ENCODE measurements at regions not wholly inside any gene's neighbourhood (a gene's known extent, or its start where the extent isn't known, plus 50 kb on each side); places are given as distances from the start of the nearest gene placed in this dataset.

GRCh38 chr4:151998723-151999122 is 237.9 kb upstream of the GATB start:
- no peak overlapping the region for H2AFZ ChIP-seq (ENCODE audit: low read length)
- H3K27me3 ChIP-seq (ENCODE audit: insufficient read depth, low read length, poor library complexity, severe bottlenecking): no peaks in the 10 kb centered on the region
- no peaks in the 10 kb centered on the region for H3K36me3 ChIP-seq (ENCODE audit: insufficient read depth, low read length)
- H3K9me2 ChIP-seq (replicated peaks; ENCODE audit: low read depth, low read length): no peaks in the 10 kb centered on the region
- TF ChIP-seq, protein P1, sequence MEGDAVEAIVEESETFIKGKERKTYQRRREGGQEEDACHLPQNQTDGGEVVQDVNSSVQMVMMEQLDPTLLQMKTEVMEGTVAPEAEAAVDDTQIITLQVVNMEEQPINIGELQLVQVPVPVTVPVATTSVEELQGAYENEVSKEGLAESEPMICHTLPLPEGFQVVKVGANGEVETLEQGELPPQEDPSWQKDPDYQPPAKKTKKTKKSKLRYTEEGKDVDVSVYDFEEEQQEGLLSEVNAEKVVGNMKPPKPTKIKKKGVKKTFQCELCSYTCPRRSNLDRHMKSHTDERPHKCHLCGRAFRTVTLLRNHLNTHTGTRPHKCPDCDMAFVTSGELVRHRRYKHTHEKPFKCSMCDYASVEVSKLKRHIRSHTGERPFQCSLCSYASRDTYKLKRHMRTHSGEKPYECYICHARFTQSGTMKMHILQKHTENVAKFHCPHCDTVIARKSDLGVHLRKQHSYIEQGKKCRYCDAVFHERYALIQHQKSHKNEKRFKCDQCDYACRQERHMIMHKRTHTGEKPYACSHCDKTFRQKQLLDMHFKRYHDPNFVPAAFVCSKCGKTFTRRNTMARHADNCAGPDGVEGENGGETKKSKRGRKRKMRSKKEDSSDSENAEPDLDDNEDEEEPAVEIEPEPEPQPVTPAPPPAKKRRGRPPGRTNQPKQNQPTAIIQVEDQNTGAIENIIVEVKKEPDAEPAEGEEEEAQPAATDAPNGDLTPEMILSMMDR (conservative IDR thresholded peaks at IDR 0.05; ENCODE audit: low read length): no peak
- no peak for TF ChIP-seq EZH2phosphoT487 (IDR thresholded peaks at IDR 0.05; ENCODE audit: borderline replicate concordance)
- no peak overlapping the region for H3K4me3 ChIP-seq (ENCODE audit: low read length, poor library complexity, severe bottlenecking)
- no peaks in the 10 kb centered on the region for H3F3A ChIP-seq (ENCODE audit: low read depth)
- H3K9me3 ChIP-seq (ENCODE audit: insufficient read depth, low read depth, low read length): no peaks in the 10 kb centered on the region
- no peak overlapping the region for H3K4me2 ChIP-seq (ENCODE audit: low read depth, low read length, poor library complexity, severe bottlenecking)
- no peaks in the 10 kb centered on the region for H4K20me1 ChIP-seq (ENCODE audit: insufficient read depth, low read length, poor library complexity, severe bottlenecking)
- no peak overlapping the region for H3K9ac ChIP-seq (ENCODE audit: low read depth, low read length, poor library complexity, severe bottlenecking)
- no peaks in the 10 kb centered on the region for H3K79me2 ChIP-seq (ENCODE audit: insufficient read depth, low read length)
- H3K4me1 ChIP-seq (ENCODE audit: insufficient read depth, low read length, poor library complexity, severe bottlenecking): peaks cover 18% of the 10 kb centered on the region

DNA sequence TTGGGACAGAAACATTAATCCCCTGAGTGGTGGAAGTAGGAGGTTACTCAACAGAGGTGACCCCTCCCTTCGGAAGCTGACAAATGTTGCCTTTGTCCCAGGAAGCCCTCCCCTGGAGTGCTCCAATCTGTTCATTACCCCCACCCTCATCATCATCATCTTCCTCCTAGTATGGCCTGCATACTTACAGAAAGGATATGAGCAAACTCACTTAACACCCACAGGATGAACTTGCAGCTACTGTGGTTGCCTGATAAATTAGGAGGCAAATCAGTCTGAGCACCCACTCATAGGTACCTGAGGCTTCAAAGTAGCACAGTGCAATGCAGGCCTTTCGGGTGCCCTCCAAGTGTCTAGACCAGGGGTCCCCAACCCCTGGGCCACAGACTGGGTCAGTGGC is 236.7 kb upstream of the GATB start:
- no peak overlapping the region for H3K4me2 ChIP-seq (ENCODE audit: low read depth, low read length, poor library complexity, severe bottlenecking)
- no peak overlapping the region for H3K4me3 ChIP-seq (ENCODE audit: low read length, poor library complexity, severe bottlenecking)
- H4K20me1 ChIP-seq (ENCODE audit: insufficient read depth, low read length, poor library complexity, severe bottlenecking): no peaks in the 10 kb centered on the region
- H3K36me3 ChIP-seq (ENCODE audit: insufficient read depth, low read length): no peaks in the 10 kb centered on the region
- no peaks in the 10 kb centered on the region for H3K79me2 ChIP-seq (ENCODE audit: insufficient read depth, low read length)
- TF ChIP-seq EZH2phosphoT487 (IDR thresholded peaks at IDR 0.05; ENCODE audit: borderline replicate concordance): no peak
- TF ChIP-seq, protein P1 (conservative IDR thresholded peaks at IDR 0.05; ENCODE audit: low read length): no peak
- no peaks in the 10 kb centered on the region for H3K9me2 ChIP-seq (replicated peaks; ENCODE audit: low read depth, low read length)
- no peak overlapping the region for H3K9ac ChIP-seq (ENCODE audit: low read depth, low read length, poor library complexity, severe bottlenecking)
- peaks cover 30% of the 10 kb centered on the region for H3K4me1 ChIP-seq (ENCODE audit: insufficient read depth, low read length, poor library complexity, severe bottlenecking)
- H3K27me3 ChIP-seq (ENCODE audit: insufficient read depth, low read length, poor library complexity, severe bottlenecking): no peaks in the 10 kb centered on the region
- H3F3A ChIP-seq (ENCODE audit: low read depth): no peaks in the 10 kb centered on the region
- no peak overlapping the region for H2AFZ ChIP-seq (ENCODE audit: low read length)
- no peaks in the 10 kb centered on the region for H3K9me3 ChIP-seq (ENCODE audit: insufficient read depth, low read depth, low read length)

DNA sequence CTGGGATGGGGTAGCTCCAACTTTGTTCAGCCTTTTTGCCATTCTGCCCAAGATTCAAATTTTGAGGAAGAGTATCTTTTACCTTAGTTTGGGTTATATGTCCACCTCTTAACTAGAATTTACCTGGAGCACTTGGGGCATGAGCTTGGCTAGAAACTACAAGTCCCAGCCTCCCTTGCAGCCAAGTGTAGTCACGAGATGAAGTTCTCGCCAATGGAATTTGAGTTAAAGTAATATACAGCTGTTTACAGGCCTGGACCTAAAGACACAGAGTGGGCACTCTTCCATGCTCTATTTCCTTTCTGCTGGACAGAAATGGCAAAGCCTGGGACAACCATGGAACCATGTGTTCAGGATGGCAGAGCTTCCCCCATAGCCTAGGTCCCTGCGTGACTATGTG is 233.6 kb upstream of the GATB start:
- Histone ChIP-seq H3K9me3 (ENCODE audit: insufficient read depth, low read depth, low read length) (no peaks in the 10 kb centered on the region), H2AFZ (ENCODE audit: low read length) (no peak overlapping the region), H4K20me1 (ENCODE audit: insufficient read depth, low read length, poor library complexity, severe bottlenecking) (no peaks in the 10 kb centered on the region), H3K9ac (ENCODE audit: low read depth, low read length, poor library complexity, severe bottlenecking) (no peak overlapping the region), H3K79me2 (ENCODE audit: insufficient read depth, low read length) (no peaks in the 10 kb centered on the region), H3K4me1 (ENCODE audit: insufficient read depth, low read length, poor library complexity, severe bottlenecking) (peaks cover 56% of the 10 kb centered on the region), H3K4me2 (ENCODE audit: low read depth, low read length, poor library complexity, severe bottlenecking) (no peak overlapping the region), H3F3A (ENCODE audit: low read depth) (peaks cover 10% of the 10 kb centered on the region; the same call in 1 of the 2 replicates), H3K4me3 (ENCODE audit: low read length, poor library complexity, severe bottlenecking) (no peak overlapping the region), H3K27me3 (ENCODE audit: insufficient read depth, low read length, poor library complexity, severe bottlenecking) (no peaks in the 10 kb centered on the region), H3K9me2 (replicated peaks; ENCODE audit: low read depth, low read length) (no peaks in the 10 kb centered on the region), H3K36me3 (ENCODE audit: insufficient read depth, low read length) (no peaks in the 10 kb centered on the region)
- no peak for TF ChIP-seq EZH2phosphoT487 (IDR thresholded peaks at IDR 0.05; ENCODE audit: borderline replicate concordance)
- TF ChIP-seq, protein P1 (conservative IDR thresholded peaks at IDR 0.05; ENCODE audit: low read length): no peak

Measured in Loucy (cell line).